IMR-90 (cell line): ENCODE measurements at regions not wholly inside any gene's neighbourhood (a gene's known extent, or its start where the extent isn't known, plus 50 kb on each side); places are given as distances from the start of the nearest gene placed in this dataset.

ENCODE experiments used
- CEBPB ChIP-seq: IDR thresholded peaks from 2 replicates; pipeline ENCODE4 v1.6.1; 2012; ENCODE audit warnings: low read depth, low read length, improper control_type of control experiment
- CTCF ChIP-seq: conservative IDR thresholded peaks from 2 replicates; pipeline ENCODE4 v1.5.1; 2012; ENCODE audit warnings: mild to moderate bottlenecking, low read depth, low read length, improper control_type of control experiment
- ELK1 ChIP-seq: fragments of 150-350 bp; IDR thresholded peaks from 2 replicates; pipeline ENCODE4 v1.6.1; 2016; ENCODE audit warnings: low read depth, mild to moderate bottlenecking, low read length, moderate library complexity, borderline replicate concordance
- MAZ ChIP-seq: IDR thresholded peaks from 2 replicates; pipeline ENCODE4 v1.6.1; 2012; ENCODE audit warnings: low read depth, mild to moderate bottlenecking, low read length, improper control_type of control experiment, moderate library complexity, borderline replicate concordance
- MXI1 ChIP-seq: IDR thresholded peaks from 2 replicates; pipeline ENCODE4 v1.6.1; 2012; ENCODE audit warnings: low read depth, mild to moderate bottlenecking, low read length, moderate library complexity, borderline replicate concordance
- POLR2A ChIP-seq: IDR thresholded peaks from 2 replicates; pipeline ENCODE4 v1.6.1; 2012; ENCODE audit warnings: mild to moderate bottlenecking, low read depth, low read length
- RAD21 ChIP-seq: IDR thresholded peaks from 2 replicates; pipeline ENCODE4 v1.6.1; 2012; ENCODE audit warnings: low read length, improper control_type of control experiment
- SMC3 ChIP-seq: fragments of 150-350 bp; IDR thresholded peaks from 2 replicates; pipeline ENCODE4 v1.6.1; 2016; ENCODE audit warnings: low read depth, mild to moderate bottlenecking, antibody characterized with exemption, low read length, moderate library complexity

GRCh38 chr15:77695548-77695947, 62.8 kb upstream of the LINGO1 start:
- no peak for TF ChIP-seq MAZ
- no peak for TF ChIP-seq CTCF
- no peak for TF ChIP-seq POLR2A
- TF ChIP-seq ELK1: no peak
- no peak for TF ChIP-seq RAD21
- TF ChIP-seq MXI1: no peak
- no peak for TF ChIP-seq CEBPB
- TF ChIP-seq SMC3: no peak
